ENCODE measurements at regions not wholly inside any gene's neighbourhood (a gene's known extent, or its start where the extent isn't known, plus 50 kb on each side); places are given as distances from the start of the nearest gene placed in this dataset.
"Not testable (repeated sequence)": the region's sequence is repeated elsewhere in the genome, so short reads cannot be mapped to it uniquely, and the experiment has no call there.

- no peaks in the 10 kb centered on the region for H3K9me1 ChIP-seq (ENCODE audit: control insufficient read depth, extremely low read depth, insufficient read depth, low read length)
- TF ChIP-seq EZH2 (IDR thresholded peaks at IDR 0.05; ENCODE audit: low read length) (no peak), CTCF (optimal IDR thresholded peaks at IDR 0.05 in 1 of 3, IDR thresholded peaks at IDR 0.05 in 1 of 3, conservative IDR thresholded peaks at IDR 0.05 in 1 of 3; ENCODE audit: extremely low read depth in 1 of 3, insufficient read depth in 2 of 3, low read length in 3 of 3) (no peak)
- no peak overlapping the region for H3K9ac ChIP-seq (ENCODE audit: control insufficient read depth, extremely low read depth, insufficient read depth, low read length)
- H3K27me3 ChIP-seq (ENCODE audit: control insufficient read depth, extremely low read depth, insufficient read depth, low read length): no peaks in the 10 kb centered on the region
- dilution Hi-C loops (cut with MboI; ENCODE audit: extremely low pct_ligation_motif_present, low sequenced_read_pairs): no loop called here
- DNase-seq (ENCODE audit: low read depth, low spot score) (no peak), FAIRE-seq (no peak)
- H4K20me1 ChIP-seq (ENCODE audit: control insufficient read depth, extremely low read depth, insufficient read depth, low read length): no peaks in the 10 kb centered on the region
- no peaks in the 10 kb centered on the region for H3K79me2 ChIP-seq (ENCODE audit: control insufficient read depth, insufficient read depth, low read length)
- no peak overlapping the region for H2AFZ ChIP-seq (ENCODE audit: control insufficient read depth, low read length)
- H3K4me2 ChIP-seq (ENCODE audit: control insufficient read depth, extremely low read depth, insufficient read depth, low read depth, low read length): no peak overlapping the region
- H3K36me3 ChIP-seq (ENCODE audit: control insufficient read depth in 2 of 2, extremely low read depth in 1 of 2, insufficient read depth in 2 of 2, low read length in 2 of 2): no peaks in the 10 kb centered on the region
- H3K9me3 ChIP-seq (ENCODE audit: control insufficient read depth, low read depth, low read length): no peaks in the 10 kb centered on the region
- no peak overlapping the region for H3K27ac ChIP-seq (ENCODE audit: control insufficient read depth, insufficient read depth, low read length)
- no peaks in the 10 kb centered on the region for H3K4me1 ChIP-seq (ENCODE audit: control insufficient read depth, extremely low read depth, insufficient read depth, low read length)
- no peak overlapping the region for H3K4me3 ChIP-seq (ENCODE audit: control insufficient read depth in 2 of 3, extremely low read depth in 1 of 3, insufficient read depth in 2 of 3, low read depth in 1 of 3, low read length in 3 of 3)
These were observed 294.8 kb downstream of the FOXO1 start for GRCh38 chr13:40371531-40372125.

GRCh38 chr13:40373608-40374007, 292.8 kb downstream of the FOXO1 start:
- not testable (repeated sequence) for H3K79me2 ChIP-seq (ENCODE audit: control insufficient read depth, insufficient read depth, low read length)

More at GRCh38 chr13:40373608-40374007, 292.8 kb downstream of the FOXO1 start:
- FAIRE-seq; H3K4me1 ChIP-seq (ENCODE audit: control insufficient read depth, extremely low read depth, insufficient read depth, low read length); DNase-seq (ENCODE audit: low read depth, low spot score); dilution Hi-C loops (cut with MboI; ENCODE audit: extremely low pct_ligation_motif_present, low sequenced_read_pairs); H3K27ac ChIP-seq (ENCODE audit: control insufficient read depth, insufficient read depth, low read length); H3K4me2 ChIP-seq (ENCODE audit: control insufficient read depth, extremely low read depth, insufficient read depth, low read depth, low read length); H2AFZ ChIP-seq (ENCODE audit: control insufficient read depth, low read length); H3K9me3 ChIP-seq (ENCODE audit: control insufficient read depth, low read depth, low read length); H3K27me3 ChIP-seq (ENCODE audit: control insufficient read depth, extremely low read depth, insufficient read depth, low read length); H3K9me1 ChIP-seq (ENCODE audit: control insufficient read depth, extremely low read depth, insufficient read depth, low read length); H3K9ac ChIP-seq (ENCODE audit: control insufficient read depth, extremely low read depth, insufficient read depth, low read length); H4K20me1 ChIP-seq (ENCODE audit: control insufficient read depth, extremely low read depth, insufficient read depth, low read length); H3K4me3 ChIP-seq (ENCODE audit: control insufficient read depth in 2 of 3, extremely low read depth in 1 of 3, insufficient read depth in 2 of 3, low read depth in 1 of 3, low read length in 3 of 3); H3K36me3 ChIP-seq (ENCODE audit: control insufficient read depth in 2 of 2, extremely low read depth in 1 of 2, insufficient read depth in 2 of 2, low read length in 2 of 2): not testable (repeated sequence)

All from keratinocyte (primary cell).